H1 (cell line): ENCODE measurements at regions not wholly inside any gene's neighbourhood (a gene's known extent, or its start where the extent isn't known, plus 50 kb on each side); places are given as distances from the start of the nearest gene placed in this dataset.

Source experiments
- CTCF ChIA-PET: fragments of 300-600 bp; sonication (Branson Sonifier 250); formaldehyde crosslinking; loops from one replicate; lab custom pipeline; 2021; ENCODE audit not compliant: partially characterized antibody; lab: Charles Lee
- POLR2A ChIA-PET: fragments of 300-600 bp; sonication (Branson Sonifier 250); formaldehyde crosslinking; loops from one replicate; lab custom pipeline; 2021; ENCODE audit warnings: inconsistent platforms; ENCODE audit not compliant: partially characterized antibody; lab: Charles Lee
- DNase-seq, 2 experiments: peaks; one replicate each; pipeline versions ENCODE4 v3.0.0 to v3.0.0-alpha.2; 2010 to 2022; ENCODE audit warnings: low spot score in 2 of 2, low read depth in 1 of 2, mixed read lengths in 1 of 2
- FAIRE-seq: peaks from 2 replicates; lab custom pipeline; 2011; peaks lifted over from hg19 to GRCh38; lab: Jason Lieb, UNC
- H2AFZ ChIP-seq: 2 replicates; pipeline ENCODE4 v1.8.1; 2012; ENCODE audit warnings: low read length, inconsistent platforms
- H2AK5ac ChIP-seq: 2 replicates; pipeline ENCODE4 v1.6.1; 2013; ENCODE audit warnings: low read depth, low read length
- H2BK120ac ChIP-seq: replicated peaks from 2 replicates; pipeline ENCODE3; 2013; ENCODE audit warnings: low read depth, low read length, inconsistent platforms
- H2BK12ac ChIP-seq: 2 replicates; pipeline ENCODE4 v1.6.1; 2013; ENCODE audit warnings: low read depth, low read length
- H2BK15ac ChIP-seq: 2 replicates; pipeline ENCODE4 v1.6.1; 2013; ENCODE audit warnings: low read length
- H2BK20ac ChIP-seq: 2 replicates; pipeline ENCODE4 v1.6.1; 2013; ENCODE audit warnings: low read length
- H2BK5ac ChIP-seq: 2 replicates; pipeline ENCODE4 v1.6.1; 2013; ENCODE audit warnings: low read depth, low read length
- H3K14ac ChIP-seq: 2 replicates; pipeline ENCODE4 v1.6.1; 2013; ENCODE audit warnings: inconsistent platforms; ENCODE audit not compliant: insufficient read length
- H3K18ac ChIP-seq: 2 replicates; pipeline ENCODE4 v1.6.1; 2013; ENCODE audit warnings: low read length; ENCODE audit errors: extremely low read depth
- H3K23ac ChIP-seq: 2 replicates; pipeline ENCODE4 v1.6.1; 2013; ENCODE audit warnings: inconsistent platforms; ENCODE audit not compliant: insufficient read length
- H3K23me2 ChIP-seq: 2 replicates; pipeline ENCODE4 v1.6.1; 2013; ENCODE audit warnings: low read depth, low read length
- H3K27ac ChIP-seq: 2 replicates; pipeline ENCODE4 v1.6.1; 2011; ENCODE audit warnings: low read depth, low read length, inconsistent platforms
- H3K27me3 ChIP-seq, 4 experiments: replicated peaks in 1 of 4; 1 replicate in 1 of 4; 2 replicates in 3 of 4; pipeline versions ENCODE4 v1.6.1 to v1.8.1; 2011 to 2013; ENCODE audit warnings: low read length in 3 of 4, mild to moderate bottlenecking in 3 of 4, inconsistent platforms in 2 of 4, mixed read lengths in 2 of 4, moderate library complexity in 1 of 4; ENCODE audit not compliant: control insufficient read depth in 3 of 4, insufficient read depth in 3 of 4; ENCODE audit errors: extremely low read depth in 1 of 4
- H3K36me3 ChIP-seq, 4 experiments: 2 replicates each; pipeline versions ENCODE4 v1.6.1 to v1.8.1; 2011 to 2013; ENCODE audit warnings: mild to moderate bottlenecking in 4 of 4, low read length in 3 of 4, moderate library complexity in 2 of 4, control low read depth in 1 of 4, inconsistent platforms in 1 of 4; ENCODE audit not compliant: insufficient read depth in 4 of 4, control insufficient read depth in 2 of 4
- H3K4ac ChIP-seq: replicated peaks from 2 replicates; pipeline ENCODE3; 2013; ENCODE audit warnings: low read length, low read depth, mixed read lengths, inconsistent platforms; ENCODE audit not compliant: insufficient read length
- H3K4me1 ChIP-seq, 4 experiments: replicated peaks in 1 of 4; 1 replicate in 1 of 4; 2 replicates in 3 of 4; pipeline versions ENCODE4 v1.6.1 to v1.8.1; 2011 to 2013; ENCODE audit warnings: low read length in 3 of 4, inconsistent platforms in 2 of 4, mixed read lengths in 1 of 4; ENCODE audit not compliant: insufficient read depth in 4 of 4, control insufficient read depth in 3 of 4
- H3K4me2 ChIP-seq, 2 experiments: 2 replicates each; pipeline versions ENCODE4 v1.6.1 to v1.8.1; 2011 to 2013; ENCODE audit warnings: low read depth in 2 of 2, low read length in 2 of 2, control low read depth in 1 of 2, inconsistent platforms in 1 of 2, mild to moderate bottlenecking in 1 of 2; ENCODE audit not compliant: insufficient read depth in 1 of 2
- H3K4me3 ChIP-seq, 4 experiments: fragments of 200-600, 300-600 bp in 1 of 4; sonication (generic), shearing (Covaris generic), sonication (Bioruptor Twin) in 1 of 4; 2 replicates each; pipeline versions ENCODE4 v1.5.1 to v1.8.1; 2011 to 2016; ENCODE audit warnings: low read length in 4 of 4, low read depth in 3 of 4, control low read depth in 2 of 4, inconsistent platforms in 2 of 4, mild to moderate bottlenecking in 2 of 4, mixed read lengths in 1 of 4, moderate library complexity in 1 of 4; ENCODE audit not compliant: insufficient read depth in 2 of 4; ENCODE audit errors: extremely low read depth in 1 of 4
- H3K56ac ChIP-seq: replicated peaks from 2 replicates; pipeline ENCODE3; 2013; ENCODE audit warnings: low read depth, mild to moderate bottlenecking, mixed read lengths, low read length, inconsistent platforms; ENCODE audit not compliant: insufficient read length
- H3K79me1 ChIP-seq: 2 replicates; pipeline ENCODE4 v1.6.1; 2013; ENCODE audit warnings: low read depth, low read length, control low read depth
- H3K79me2 ChIP-seq, 2 experiments: 2 replicates each; pipeline versions ENCODE4 v1.6.1 to v1.8.1; 2012 to 2013; ENCODE audit warnings: low read length in 2 of 2, mild to moderate bottlenecking in 2 of 2, inconsistent platforms in 1 of 2; ENCODE audit not compliant: insufficient read depth in 2 of 2, control insufficient read depth in 1 of 2
- H3K9ac ChIP-seq, 4 experiments: replicated peaks in 1 of 4; 1 replicate in 1 of 4; 2 replicates in 3 of 4; pipeline versions ENCODE4 v1.6.1 to v1.8.1; 2011 to 2013; ENCODE audit warnings: low read depth in 3 of 4, low read length in 3 of 4, control low read depth in 2 of 4, mild to moderate bottlenecking in 2 of 4, moderate library complexity in 2 of 4, inconsistent platforms in 1 of 4; ENCODE audit errors: extremely low read depth in 1 of 4
- H3K9me3 ChIP-seq, 2 experiments: 2 replicates each; pipeline versions ENCODE4 v1.6.1 to v1.8.1; 2012 to 2013; ENCODE audit warnings: mild to moderate bottlenecking in 2 of 2, moderate library complexity in 2 of 2, control low read depth in 1 of 2, inconsistent platforms in 1 of 2, low read depth in 1 of 2, low read length in 1 of 2, mixed read lengths in 1 of 2; ENCODE audit not compliant: insufficient read depth in 2 of 2
- H4K20me1 ChIP-seq, 2 experiments: replicated peaks in 1 of 2; 2 replicates each; pipeline versions ENCODE3 to v1.8.1; 2011 to 2013; ENCODE audit warnings: inconsistent platforms in 2 of 2, low read length in 2 of 2, mild to moderate bottlenecking in 1 of 2; ENCODE audit not compliant: insufficient read depth in 2 of 2, control insufficient read depth in 1 of 2
- H4K5ac ChIP-seq: 2 replicates; pipeline ENCODE4 v1.6.1; 2013; ENCODE audit warnings: low read length, low read depth, mixed read lengths, inconsistent platforms; ENCODE audit not compliant: insufficient read length
- H4K8ac ChIP-seq: 2 replicates; pipeline ENCODE4 v1.8.0; 2013; ENCODE audit warnings: mild to moderate bottlenecking, moderate library complexity, low read length, inconsistent platforms; ENCODE audit not compliant: insufficient read depth; ENCODE audit errors: extremely low read depth
- H4K91ac ChIP-seq: replicated peaks from 2 replicates; pipeline ENCODE3; 2013; ENCODE audit warnings: low read length, mixed read lengths, inconsistent platforms; ENCODE audit not compliant: insufficient read length
- ATF3 ChIP-seq: IDR thresholded peaks from 2 replicates; pipeline ENCODE4 v1.6.1; 2011; ENCODE audit warnings: low read depth, mild to moderate bottlenecking, low read length; ENCODE audit not compliant: insufficient read depth
- BCL11A ChIP-seq, 2 experiments: IDR thresholded peaks; one replicate each; pipeline ENCODE4 v1.6.1; 2011; ENCODE audit warnings: low read depth in 2 of 2, low read length in 2 of 2, mild to moderate bottlenecking in 2 of 2
- CTBP2 ChIP-seq: IDR thresholded peaks from 2 replicates; pipeline ENCODE4 v1.7.0; 2011; ENCODE audit warnings: borderline replicate concordance, mild to moderate bottlenecking, moderate library complexity, mixed read lengths, low read length; ENCODE audit not compliant: insufficient read depth, insufficient read length
- CTCF ChIP-seq, 3 experiments: IDR thresholded peaks; 1 replicate in 2 of 3; 2 replicates in 1 of 3; pipeline versions ENCODE4 v1.5.1 to v1.6.1; 2011; ENCODE audit warnings: low read length in 3 of 3, mild to moderate bottlenecking in 3 of 3, inconsistent platforms in 2 of 3, low read depth in 1 of 3, moderate library complexity in 1 of 3; ENCODE audit not compliant: insufficient read depth in 1 of 3; ENCODE audit errors: control extremely low read depth in 1 of 3
- GABPA ChIP-seq: IDR thresholded peaks from 2 replicates; pipeline ENCODE4 v1.6.1; 2011; ENCODE audit warnings: mild to moderate bottlenecking, low read length, moderate library complexity, borderline replicate concordance; ENCODE audit not compliant: insufficient read depth
- RAD21 ChIP-seq, 2 experiments: IDR thresholded peaks in 1 of 2; conservative IDR thresholded peaks in 1 of 2; 2 replicates each; pipeline ENCODE4 v1.6.1; 2011; ENCODE audit warnings: low read depth in 2 of 2, low read length in 2 of 2, improper control_type of control experiment in 1 of 2, inconsistent platforms in 1 of 2, mild to moderate bottlenecking in 1 of 2, moderate library complexity in 1 of 2
- RNF2 ChIP-seq: fragments of 200-900, 300-1000 bp; sonication (generic); IDR thresholded peaks from 2 replicates; pipeline ENCODE4 v1.7.1; 2016; ENCODE audit warnings: borderline replicate concordance, low read depth, mild to moderate bottlenecking, antibody characterized with exemption, low read length; ENCODE audit not compliant: poor library complexity, severe bottlenecking; ENCODE audit errors: missing control alignments
- SUZ12 ChIP-seq: fragments of 200-600 bp; sonication (generic); IDR thresholded peaks from 2 replicates; pipeline ENCODE4 v1.6.1; 2012; ENCODE audit warnings: mild to moderate bottlenecking, inconsistent platforms, low read length, moderate library complexity, mixed read lengths
- TAF7 ChIP-seq: optimal IDR thresholded peaks from 2 replicates; pipeline ENCODE3; 2011; ENCODE audit warnings: low read depth, mild to moderate bottlenecking, inconsistent platforms, low read length, moderate library complexity, borderline replicate concordance
- TCF12 ChIP-seq: IDR thresholded peaks from 2 replicates; pipeline ENCODE4 v1.6.1; 2011; ENCODE audit warnings: low read depth, mild to moderate bottlenecking, low read length
- TEAD4 ChIP-seq: IDR thresholded peaks from 2 replicates; pipeline ENCODE4 v1.6.1; 2012; ENCODE audit warnings: low read depth, low read length, inconsistent platforms, mixed read lengths

DNA sequence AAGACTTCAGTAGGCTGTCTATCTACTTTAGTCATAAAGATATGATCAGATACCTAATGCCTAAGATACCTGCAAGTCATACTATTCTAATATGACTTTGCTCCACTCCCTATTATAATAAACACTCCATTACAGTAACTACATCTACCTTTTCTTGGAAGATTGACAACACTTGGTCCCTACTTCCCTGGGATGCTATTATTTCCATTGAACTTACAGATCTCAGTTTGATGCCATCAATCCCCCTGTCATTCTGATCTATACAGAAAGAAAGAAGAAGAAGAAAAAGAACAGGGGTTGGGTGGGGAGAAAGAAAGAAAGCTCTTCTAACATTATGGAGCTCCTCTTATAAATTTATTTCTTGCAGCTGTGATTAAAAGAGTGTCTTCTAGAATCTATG, 889.1 kb upstream of the NRXN1 start:
- FAIRE-seq (no peak), DNase-seq (no peak)
- no peak overlapping the region for H3K4ac ChIP-seq
- H4K8ac ChIP-seq, result no peak overlapping the region
- H3K23me2 ChIP-seq, result no peaks in the 10 kb centered on the region
- no peak overlapping the region for H3K9ac ChIP-seq
- H3K56ac ChIP-seq, result no peak overlapping the region
- no peak overlapping the region for H3K23ac ChIP-seq
- POLR2A ChIA-PET, result no interaction called here
- H2BK12ac ChIP-seq, result no peak overlapping the region
- H4K91ac ChIP-seq, result no peak overlapping the region
- no peaks in the 10 kb centered on the region for H4K20me1 ChIP-seq
- no peak overlapping the region for H3K4me2 ChIP-seq
- no peak overlapping the region for H2BK5ac ChIP-seq
- no peaks in the 10 kb centered on the region for H3K27me3 ChIP-seq
- H3K18ac ChIP-seq, result no peak overlapping the region
- CTCF ChIA-PET, result no interaction called here
- H2AFZ ChIP-seq, result no peak overlapping the region
- H3K4me1 ChIP-seq, result no peaks in the 10 kb centered on the region
- no peak overlapping the region for H2BK15ac ChIP-seq
- no peak overlapping the region for H4K5ac ChIP-seq
- no peak overlapping the region for H2AK5ac ChIP-seq
- no peaks in the 10 kb centered on the region for H3K79me1 ChIP-seq
- H3K9me3 ChIP-seq, result peaks cover 4 to 8% of the 10 kb centered on the region in 2 experiments; a peak in 2 of 4 replicates
- no peak overlapping the region for H3K4me3 ChIP-seq
- H3K79me2 ChIP-seq, result no peaks in the 10 kb centered on the region
- no peak overlapping the region for H3K27ac ChIP-seq
- no peaks in the 10 kb centered on the region for H3K36me3 ChIP-seq
- H3K14ac ChIP-seq, result no peak overlapping the region
- no peak overlapping the region for H2BK20ac ChIP-seq
- no peak overlapping the region for H2BK120ac ChIP-seq
- TF ChIP-seq CTCF (IDR thresholded peaks at IDR 0.05; ENCODE audit: control extremely low read depth in 1 of 3, insufficient read depth in 1 of 3, low read depth in 1 of 3, low read length in 3 of 3) (no peak), CTBP2 (no peak), TEAD4 (no peak), GABPA (no peak), RNF2 (no peak), ATF3 (no peak), BCL11A (IDR thresholded peaks at IDR 0.05; ENCODE audit: low read depth in 2 of 2, low read length in 2 of 2) (no peak), RAD21 (IDR thresholded peaks at IDR 0.05 in 1 of 2, conservative IDR thresholded peaks at IDR 0.05 in 1 of 2; ENCODE audit: low read depth in 2 of 2, low read length in 2 of 2) (no peak), SUZ12 (no peak), TCF12 (no peak), TAF7 (no peak)
